ENCODE measurements at regions not wholly inside any gene's neighbourhood (a gene's known extent, or its start where the extent isn't known, plus 50 kb on each side); places are given as distances from the start of the nearest gene placed in this dataset.

GRCh38 chr2:161048317-161048716 lies 111.9 kb upstream of the TANK start:
- H3K4me3 ChIP-seq (ENCODE audit: low read length): no peak overlapping the region
- H3K27me3 ChIP-seq (ENCODE audit: control insufficient read depth, insufficient read depth, low read length): no peaks in the 10 kb centered on the region
- no peak for DNase-seq
- no peaks in the 10 kb centered on the region for H3K36me3 ChIP-seq (ENCODE audit: control insufficient read depth, insufficient read depth, low read length)
- no peak overlapping the region for H3K27ac ChIP-seq (ENCODE audit: low read length)
- no peaks in the 10 kb centered on the region for H3K9me3 ChIP-seq (ENCODE audit: control insufficient read depth, low read depth, low read length)
- 100% methylated on average over 1 of the region's 3 CpGs for WGBS (ENCODE audit: insufficient coverage, low lambda C conversion rate)
- no peaks in the 10 kb centered on the region for H3K4me1 ChIP-seq (ENCODE audit: control insufficient read depth, insufficient read depth, low read length)

GRCh38 chr2:161049559-161049958 lies 110.7 kb upstream of the TANK start:
- WGBS (ENCODE audit: insufficient coverage, low lambda C conversion rate): no CpG with 5 or more reads among the region's 1 CpG
- Histone ChIP-seq H3K36me3 (ENCODE audit: control insufficient read depth, insufficient read depth, low read length) (no peaks in the 10 kb centered on the region), H3K9me3 (ENCODE audit: control insufficient read depth, low read depth, low read length) (no peaks in the 10 kb centered on the region), H3K27ac (ENCODE audit: low read length) (no peak overlapping the region), H3K27me3 (ENCODE audit: control insufficient read depth, insufficient read depth, low read length) (no peaks in the 10 kb centered on the region), H3K4me3 (ENCODE audit: low read length) (no peak overlapping the region), H3K4me1 (ENCODE audit: control insufficient read depth, insufficient read depth, low read length) (no peaks in the 10 kb centered on the region)
- DNase-seq: no peak

DNA sequence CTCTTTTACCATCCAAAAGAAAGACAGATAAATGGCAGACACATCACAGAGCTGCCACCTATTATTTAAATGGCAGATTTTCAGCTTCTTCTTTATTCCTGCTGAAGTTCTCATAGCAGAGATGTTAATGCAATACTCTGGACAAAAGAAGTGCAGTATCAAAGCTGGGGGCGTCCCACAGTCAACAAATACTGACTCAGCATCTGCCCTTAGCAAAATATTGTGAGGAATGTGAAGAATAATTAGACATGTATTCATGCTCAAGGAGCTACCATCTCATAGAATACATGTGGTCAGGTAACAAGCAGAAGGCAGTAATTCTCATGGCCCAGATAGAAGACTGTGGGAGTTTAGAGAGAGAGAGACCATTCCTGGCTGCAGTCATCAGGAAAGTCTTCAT lies 108.0 kb upstream of the TANK start:
- Histone ChIP-seq H3K36me3 (ENCODE audit: control insufficient read depth, insufficient read depth, low read length) (no peaks in the 10 kb centered on the region), H3K27ac (ENCODE audit: low read length) (no peak overlapping the region), H3K27me3 (ENCODE audit: control insufficient read depth, insufficient read depth, low read length) (no peaks in the 10 kb centered on the region), H3K4me1 (ENCODE audit: control insufficient read depth, insufficient read depth, low read length) (no peaks in the 10 kb centered on the region), H3K9me3 (ENCODE audit: control insufficient read depth, low read depth, low read length) (no peaks in the 10 kb centered on the region), H3K4me3 (ENCODE audit: low read length) (no peak overlapping the region)
- no CpG with 5 or more reads among the region's 1 CpG for WGBS (ENCODE audit: insufficient coverage, low lambda C conversion rate)
- DNase-seq: no peak

GRCh38 chr2:161055289-161055688 lies 104.9 kb upstream of the TANK start:
- Histone ChIP-seq H3K27ac (ENCODE audit: low read length) (no peak overlapping the region), H3K4me3 (ENCODE audit: low read length) (no peak overlapping the region), H3K9me3 (ENCODE audit: control insufficient read depth, low read depth, low read length) (no peaks in the 10 kb centered on the region), H3K27me3 (ENCODE audit: control insufficient read depth, insufficient read depth, low read length) (no peaks in the 10 kb centered on the region), H3K36me3 (ENCODE audit: control insufficient read depth, insufficient read depth, low read length) (no peaks in the 10 kb centered on the region), H3K4me1 (ENCODE audit: control insufficient read depth, insufficient read depth, low read length) (no peaks in the 10 kb centered on the region)
- DNase-seq: no peak

DNA sequence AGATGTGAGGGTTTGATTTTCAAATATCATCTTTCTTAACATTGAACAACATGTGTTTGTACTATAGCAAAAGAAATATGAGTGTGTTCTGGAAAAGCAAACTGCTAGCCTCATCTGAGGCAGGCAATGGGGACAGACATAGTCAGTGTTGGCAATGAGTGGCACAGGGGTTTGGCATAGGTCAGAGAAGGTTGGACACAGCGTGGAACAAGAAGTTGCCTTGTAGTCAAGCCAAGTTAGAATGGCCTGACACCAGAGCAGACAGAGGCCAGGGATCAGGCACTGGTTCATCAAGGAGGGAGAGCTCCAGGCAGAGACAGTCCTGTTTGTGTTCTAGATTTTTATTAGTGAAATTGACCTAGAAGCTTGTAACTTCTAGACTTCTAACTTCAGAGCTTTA lies 100.8 kb upstream of the TANK start:
- no peaks in the 10 kb centered on the region for H3K9me3 ChIP-seq (ENCODE audit: control insufficient read depth, low read depth, low read length)
- no CpG with 5 or more reads among the region's 1 CpG for WGBS (ENCODE audit: insufficient coverage, low lambda C conversion rate)

GRCh38 chr2:161061786-161062185 lies 98.4 kb upstream of the TANK start:
- H3K9me3 ChIP-seq (ENCODE audit: control insufficient read depth, low read depth, low read length): no peaks in the 10 kb centered on the region
- H3K36me3 ChIP-seq (ENCODE audit: control insufficient read depth, insufficient read depth, low read length): no peaks in the 10 kb centered on the region
- WGBS (ENCODE audit: insufficient coverage, low lambda C conversion rate): 40% methylated on average over 1 of the region's 4 CpGs
- no peaks in the 10 kb centered on the region for H3K27me3 ChIP-seq (ENCODE audit: control insufficient read depth, insufficient read depth, low read length)
- DNase-seq: no peak
- H3K27ac ChIP-seq (ENCODE audit: low read length): no peak overlapping the region
- no peak overlapping the region for H3K4me3 ChIP-seq (ENCODE audit: low read length)
- H3K4me1 ChIP-seq (ENCODE audit: control insufficient read depth, insufficient read depth, low read length): peaks cover 3% of the 10 kb centered on the region

More for the DNA sequence above, 100.8 kb upstream of the TANK start:
- no peak overlapping the region for H3K4me3 ChIP-seq (ENCODE audit: low read length)
- H3K27ac ChIP-seq (ENCODE audit: low read length): no peak overlapping the region
- H3K27me3 ChIP-seq (ENCODE audit: control insufficient read depth, insufficient read depth, low read length): no peaks in the 10 kb centered on the region
- no peak for DNase-seq
- peaks cover 3% of the 10 kb centered on the region for H3K4me1 ChIP-seq (ENCODE audit: control insufficient read depth, insufficient read depth, low read length)
- no peaks in the 10 kb centered on the region for H3K36me3 ChIP-seq (ENCODE audit: control insufficient read depth, insufficient read depth, low read length)

DNA sequence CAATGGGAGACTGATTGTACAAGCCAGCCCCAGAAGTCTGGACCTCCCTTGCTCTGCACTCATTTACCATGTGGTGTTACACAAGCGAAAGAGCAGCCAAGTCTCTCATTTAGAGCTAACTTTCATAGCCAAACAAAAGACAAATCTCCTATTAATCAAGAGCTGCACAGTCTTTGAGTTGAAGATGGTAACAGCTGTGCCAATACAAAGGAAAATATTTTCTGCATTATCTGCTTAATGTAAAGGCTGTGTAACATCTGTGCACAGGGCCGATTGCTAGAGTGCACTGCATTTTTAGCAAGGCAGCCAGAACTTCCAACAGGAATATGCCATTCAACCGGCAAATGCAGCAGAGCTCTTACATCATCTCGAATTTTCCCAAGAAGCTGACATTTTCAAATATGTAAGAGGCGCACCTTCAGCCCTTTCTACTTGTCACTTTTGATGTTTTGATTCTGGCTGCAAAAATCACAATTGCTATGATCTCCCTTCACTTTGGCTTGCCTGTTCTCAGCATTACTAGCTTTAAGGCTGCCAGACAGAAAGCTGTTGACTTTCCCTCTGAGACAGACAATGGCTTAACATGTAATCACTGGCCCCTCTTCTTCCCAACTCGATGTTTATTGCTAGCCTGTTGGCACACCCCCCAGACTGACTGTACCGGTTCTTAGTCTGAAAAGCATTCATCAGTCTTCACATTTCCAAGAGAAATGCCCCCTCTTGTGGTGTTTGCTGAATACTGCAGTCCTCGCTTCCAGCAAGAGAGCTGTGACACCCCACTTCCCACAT lies 96.9 kb upstream of the TANK start:
- Histone ChIP-seq H3K4me3 (ENCODE audit: low read length) (no peak overlapping the region), H3K9me3 (ENCODE audit: control insufficient read depth, low read depth, low read length) (no peaks in the 10 kb centered on the region), H3K36me3 (ENCODE audit: control insufficient read depth, insufficient read depth, low read length) (no peaks in the 10 kb centered on the region), H3K4me1 (ENCODE audit: control insufficient read depth, insufficient read depth, low read length) (peaks cover 3% of the 10 kb centered on the region), H3K27ac (ENCODE audit: low read length) (no peak overlapping the region), H3K27me3 (ENCODE audit: control insufficient read depth, insufficient read depth, low read length) (no peaks in the 10 kb centered on the region)
- peak; percentile 56 to 66 for DNase-seq
- WGBS (ENCODE audit: insufficient coverage, low lambda C conversion rate): 73% methylated on average over 2 of the region's 8 CpGs

- Histone ChIP-seq H3K4me3 (ENCODE audit: low read length) (no peak overlapping the region), H3K27me3 (ENCODE audit: control insufficient read depth, insufficient read depth, low read length) (no peaks in the 10 kb centered on the region), H3K4me1 (ENCODE audit: control insufficient read depth, insufficient read depth, low read length) (peaks cover 3% of the 10 kb centered on the region), H3K9me3 (ENCODE audit: control insufficient read depth, low read depth, low read length) (no peaks in the 10 kb centered on the region), H3K27ac (ENCODE audit: low read length) (no peak overlapping the region), H3K36me3 (ENCODE audit: control insufficient read depth, insufficient read depth, low read length) (no peaks in the 10 kb centered on the region)
- no peak for DNase-seq
- 17% methylated on average over 2 of the region's 2 CpGs for WGBS (ENCODE audit: insufficient coverage, low lambda C conversion rate)
Measured at GRCh38 chr2:161063946-161064306, 96.3 kb upstream of the TANK start.

GRCh38 chr2:161067846-161068350 lies 92.3 kb upstream of the TANK start:
- Histone ChIP-seq H3K27me3 (ENCODE audit: control insufficient read depth, insufficient read depth, low read length) (no peaks in the 10 kb centered on the region), H3K36me3 (ENCODE audit: control insufficient read depth, insufficient read depth, low read length) (no peaks in the 10 kb centered on the region), H3K4me3 (ENCODE audit: low read length) (no peak overlapping the region), H3K27ac (ENCODE audit: low read length) (no peak overlapping the region), H3K4me1 (ENCODE audit: control insufficient read depth, insufficient read depth, low read length) (peaks cover 3% of the 10 kb centered on the region), H3K9me3 (ENCODE audit: control insufficient read depth, low read depth, low read length) (no peaks in the 10 kb centered on the region)
- no peak for DNase-seq
- no CpG with 5 or more reads among the region's 3 CpGs for WGBS (ENCODE audit: insufficient coverage, low lambda C conversion rate)

DNA sequence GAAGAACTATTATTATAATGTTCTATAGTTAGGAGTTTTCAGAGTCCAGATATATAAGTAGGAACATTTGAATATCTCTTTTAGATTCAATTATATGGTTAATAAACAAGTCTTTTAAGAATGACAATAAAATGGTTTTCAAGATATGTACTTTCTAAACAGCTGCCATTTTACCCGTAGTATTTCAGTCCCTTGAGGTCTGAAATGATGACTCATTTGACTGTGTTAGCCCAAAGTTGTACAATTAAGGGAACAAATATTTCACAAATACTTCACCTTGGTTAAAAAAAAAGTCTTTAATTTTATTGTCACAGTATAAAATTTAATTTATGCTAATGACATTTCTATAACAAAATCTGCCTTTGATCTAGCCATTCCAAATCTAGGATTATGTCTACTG lies 91.6 kb upstream of the TANK start:
- 100% methylated on average over 1 of the region's 1 CpG for WGBS (ENCODE audit: insufficient coverage, low lambda C conversion rate)
- no peak overlapping the region for H3K27ac ChIP-seq (ENCODE audit: low read length)

More for the DNA sequence above, 91.6 kb upstream of the TANK start:
- Histone ChIP-seq H3K4me1 (ENCODE audit: control insufficient read depth, insufficient read depth, low read length) (no peaks in the 10 kb centered on the region), H3K9me3 (ENCODE audit: control insufficient read depth, low read depth, low read length) (no peaks in the 10 kb centered on the region), H3K27me3 (ENCODE audit: control insufficient read depth, insufficient read depth, low read length) (no peaks in the 10 kb centered on the region), H3K36me3 (ENCODE audit: control insufficient read depth, insufficient read depth, low read length) (no peaks in the 10 kb centered on the region), H3K4me3 (ENCODE audit: low read length) (no peak overlapping the region)
- no peak for DNase-seq

Measured in large intestine (tissue), 3 donors.